Muscle of back (tissue), 3 donors: ENCODE measurements at regions not wholly inside any gene's neighbourhood (a gene's known extent, or its start where the extent isn't known, plus 50 kb on each side); places are given as distances from the start of the nearest gene placed in this dataset.
"Not testable (repeated sequence)": the region's sequence is repeated elsewhere in the genome, so short reads cannot be mapped to it uniquely, and the experiment has no call there.

ENCODE experiments used
- DNase-seq, 3 donors: peaks; one replicate each; pipeline versions ENCODE4 v3.0.0 to v3.0.0-alpha.2; 2013

DNA sequence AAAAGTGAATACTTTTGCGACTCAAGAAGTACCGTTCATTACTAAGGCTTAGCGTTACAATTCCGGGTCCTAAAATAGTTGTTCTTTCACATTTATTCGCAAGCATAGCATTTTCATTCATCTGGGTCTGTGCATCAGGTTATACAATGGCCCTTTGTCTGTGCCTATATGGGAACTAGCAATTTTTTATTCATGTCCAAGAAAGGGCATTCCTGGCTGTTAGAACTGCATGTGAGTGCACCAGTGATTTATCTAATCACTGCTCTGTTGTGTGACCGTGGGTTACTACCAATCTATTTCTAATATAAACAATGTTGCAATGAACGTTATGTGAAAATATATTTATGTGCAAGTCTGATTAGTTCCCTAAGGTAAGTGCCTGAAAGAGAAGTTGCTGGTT is 63.8 kb downstream of the SPANXA1 start:
- DNase-seq: not testable (repeated sequence)

DNA sequence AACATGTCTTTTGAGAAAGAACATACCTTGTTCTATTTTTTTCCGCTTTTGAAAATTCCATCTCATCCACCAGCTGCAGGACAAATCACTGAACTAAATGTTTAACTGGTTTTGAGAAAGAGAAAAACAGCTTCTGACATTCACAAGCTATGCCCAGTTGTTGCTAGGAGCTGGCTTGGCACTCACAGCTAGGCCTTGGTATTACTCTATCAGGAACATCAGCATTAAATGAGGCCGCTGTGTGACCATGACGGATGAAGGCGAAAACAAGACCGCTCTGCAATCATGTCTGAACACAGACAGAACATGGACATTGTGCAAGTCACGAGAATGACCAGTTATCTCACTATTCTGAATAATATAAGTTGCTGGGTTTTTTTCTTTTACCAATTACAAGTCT is 108.8 kb downstream of the SPANXA1 start:
- DNase-seq: not testable (repeated sequence)

DNA sequence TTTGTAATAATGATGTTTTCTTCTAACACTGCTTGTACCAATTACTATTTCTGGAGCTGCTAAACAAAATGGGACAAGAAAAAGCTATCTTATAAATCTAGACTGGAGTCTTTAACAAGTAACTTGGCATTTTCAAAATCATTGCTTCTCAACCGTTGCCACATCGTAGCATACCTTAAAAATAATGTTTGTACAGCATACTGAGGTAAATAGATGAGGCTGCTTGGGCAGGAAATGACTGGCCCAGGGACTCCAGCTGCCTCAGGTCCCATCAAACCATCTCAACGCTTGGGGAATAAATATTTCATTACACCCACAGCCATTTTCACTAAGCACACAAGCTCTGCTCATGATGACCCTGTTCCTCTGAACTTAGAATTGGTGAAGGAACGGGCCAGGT is 115.1 kb downstream of the SPANXA1 start:
- no peak for DNase-seq

DNA sequence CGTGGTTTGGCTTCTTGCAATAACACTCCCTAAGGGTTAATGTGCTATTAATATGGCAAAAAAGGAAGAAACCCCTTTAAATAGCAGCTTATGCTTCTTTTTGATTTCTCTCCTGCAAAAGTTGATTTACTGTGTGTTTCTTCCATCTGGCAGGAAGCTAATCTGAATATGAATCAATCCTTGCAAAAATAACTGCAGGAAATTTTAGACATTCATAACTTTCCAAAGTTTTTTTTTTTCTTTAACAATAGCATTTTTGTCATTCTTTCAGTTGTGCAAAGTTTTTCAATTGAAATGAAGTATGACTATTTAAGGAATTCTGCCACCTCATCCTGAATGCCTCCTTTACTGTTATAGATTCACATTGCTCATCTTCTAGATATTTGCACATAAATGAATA is 115.6 kb downstream of the SPANXA1 start:
- DNase-seq: peak in 2 of 3 donors; percentile 3 to 33

DNA sequence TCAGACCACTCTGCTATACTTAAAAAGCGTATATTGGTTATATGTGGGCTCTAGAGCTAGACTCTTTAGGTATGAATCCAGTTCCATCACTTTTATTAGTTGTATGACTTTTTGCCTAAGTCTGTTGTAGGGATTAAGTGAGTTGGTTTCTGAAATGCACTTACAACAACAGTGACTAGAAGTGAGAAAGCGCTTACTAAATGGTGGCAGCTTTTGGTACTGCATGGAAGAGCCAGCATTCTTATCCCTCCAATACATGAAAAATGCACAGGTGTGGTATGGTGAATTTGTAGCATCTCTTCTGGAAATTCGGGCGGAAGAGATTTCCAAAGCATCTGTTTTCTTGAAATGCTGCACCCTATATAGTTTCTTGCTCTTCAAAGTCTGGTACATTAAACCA is 117.1 kb downstream of the SPANXA1 start:
- DNase-seq: no peak

DNA sequence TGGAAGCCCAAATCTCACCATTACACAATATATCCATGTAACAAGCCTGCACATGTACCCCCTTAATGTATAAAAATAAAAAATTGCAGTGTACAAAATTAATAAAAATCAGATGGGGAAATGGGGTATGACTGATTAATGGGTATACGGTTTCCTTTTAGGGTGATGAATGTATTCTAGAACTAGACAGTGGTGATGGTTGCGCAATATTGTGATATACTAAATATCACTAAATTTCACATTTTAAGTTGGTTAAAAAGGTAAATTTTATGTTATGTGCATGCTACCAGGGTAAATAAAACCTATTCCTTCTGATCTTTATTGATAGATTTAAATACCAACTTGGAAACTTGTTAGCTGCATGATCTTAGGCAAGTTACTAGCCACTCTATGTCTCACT is 129.4 kb downstream of the SPANXA1 start:
- no peak for DNase-seq

DNA sequence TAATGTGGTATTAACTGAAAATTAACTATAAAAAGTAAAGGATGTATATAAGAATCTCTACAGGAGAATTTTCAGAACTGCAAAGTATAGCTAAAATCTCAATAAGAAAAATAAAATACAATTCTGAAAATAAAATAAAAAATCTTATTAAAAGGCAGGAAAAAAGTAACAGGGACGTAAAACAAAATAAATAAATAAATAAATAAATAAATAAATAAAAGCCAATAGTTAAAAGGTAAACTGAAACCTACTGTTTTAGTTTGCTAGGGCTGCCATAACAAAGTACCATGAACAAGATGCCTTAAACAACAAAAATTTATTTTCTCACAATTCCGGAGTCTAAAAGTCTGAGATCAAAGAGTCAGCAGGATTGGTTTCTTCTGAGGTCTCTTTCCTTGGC is 140.6 kb downstream of the SPANXA1 start:
- no peak for DNase-seq

DNA sequence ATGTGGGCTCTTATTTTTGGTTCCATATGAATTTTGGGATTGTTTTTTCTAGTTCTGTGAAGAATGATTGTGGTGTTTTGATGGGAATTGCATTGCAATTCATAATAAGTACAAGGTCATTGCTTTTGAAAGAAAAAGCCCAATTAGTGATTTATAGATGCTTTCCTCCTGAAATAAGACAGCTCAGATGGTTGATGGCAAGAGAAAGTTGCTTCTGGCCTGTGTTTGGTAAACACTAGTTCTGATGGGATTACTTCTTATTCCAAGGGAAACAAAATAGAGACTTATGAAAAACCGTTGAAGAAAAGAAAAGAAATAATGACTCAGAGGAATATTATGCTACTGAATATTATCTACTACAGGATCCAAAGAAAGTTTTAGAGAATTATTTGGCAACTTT is 144.9 kb downstream of the SPANXA1 start:
- no peak for DNase-seq

DNA sequence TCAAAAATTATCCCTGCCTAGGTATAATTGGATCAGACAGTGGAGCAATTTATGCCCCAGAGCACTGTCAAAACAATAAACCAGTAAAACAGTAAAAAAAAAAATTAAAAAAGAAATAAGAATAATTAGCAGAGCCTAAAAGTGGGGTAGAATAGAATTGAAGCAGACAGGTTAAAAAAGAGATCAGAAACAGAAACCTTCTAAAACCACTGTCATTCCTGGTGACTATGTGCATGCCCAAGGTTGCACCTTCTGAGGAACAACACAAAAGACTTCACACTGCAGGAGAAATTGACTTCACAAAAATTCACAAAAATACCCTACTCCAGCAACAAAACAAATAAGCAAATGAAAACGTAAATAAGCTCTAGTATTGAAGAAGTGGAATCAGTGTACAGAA is 168.6 kb downstream of the SPANXA1 start:
- no peak for DNase-seq

DNA sequence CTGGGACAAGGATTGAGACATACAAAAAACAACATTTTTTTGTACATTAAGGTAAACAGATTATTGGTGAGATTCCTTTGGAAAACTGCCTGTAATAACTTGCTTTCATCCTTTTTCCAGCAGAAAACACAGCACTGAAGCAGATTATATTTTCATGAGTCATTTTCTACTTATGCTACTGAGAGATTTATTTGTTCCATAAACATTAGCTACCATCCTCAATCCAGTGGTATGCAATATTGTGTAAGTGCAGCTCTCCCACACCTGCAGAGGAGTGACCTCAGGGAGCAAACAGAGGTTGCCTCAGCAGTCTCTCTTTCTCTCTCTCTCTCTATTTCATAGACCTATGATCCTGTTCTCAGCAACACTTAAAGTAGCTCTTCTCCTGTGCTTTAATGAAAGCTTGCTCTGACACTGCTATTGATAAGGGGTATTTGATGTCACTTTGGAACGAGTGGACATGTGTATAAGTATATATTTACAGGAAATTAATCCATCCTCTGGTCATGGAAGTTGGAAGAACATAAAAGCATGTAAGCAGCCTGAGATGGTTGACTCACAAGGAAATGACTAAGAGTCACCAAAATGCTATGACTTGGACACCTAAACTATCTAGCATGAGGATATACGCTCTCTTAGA is 163.7 kb upstream of the SPANXC start:
- peak in 1 of 3 donors; percentile 19 for DNase-seq

DNA sequence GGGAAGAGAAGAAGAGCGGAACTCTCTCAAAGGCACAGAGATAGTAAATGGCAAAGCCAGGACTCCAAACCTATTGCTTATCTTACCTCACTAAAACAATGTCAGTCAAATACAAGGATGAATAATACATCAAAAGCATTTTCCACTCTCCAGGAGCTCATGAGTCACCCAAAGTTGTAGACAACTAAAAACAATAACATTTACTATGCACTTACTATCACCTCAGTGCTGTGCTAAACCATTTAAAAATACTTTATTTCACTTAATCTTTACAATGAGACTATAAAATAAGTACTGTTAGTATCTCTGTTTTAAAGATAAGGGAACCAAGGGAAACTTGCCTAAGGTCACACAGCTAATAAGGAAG is 163.2 kb upstream of the SPANXC start:
- DNase-seq: no peak

DNA sequence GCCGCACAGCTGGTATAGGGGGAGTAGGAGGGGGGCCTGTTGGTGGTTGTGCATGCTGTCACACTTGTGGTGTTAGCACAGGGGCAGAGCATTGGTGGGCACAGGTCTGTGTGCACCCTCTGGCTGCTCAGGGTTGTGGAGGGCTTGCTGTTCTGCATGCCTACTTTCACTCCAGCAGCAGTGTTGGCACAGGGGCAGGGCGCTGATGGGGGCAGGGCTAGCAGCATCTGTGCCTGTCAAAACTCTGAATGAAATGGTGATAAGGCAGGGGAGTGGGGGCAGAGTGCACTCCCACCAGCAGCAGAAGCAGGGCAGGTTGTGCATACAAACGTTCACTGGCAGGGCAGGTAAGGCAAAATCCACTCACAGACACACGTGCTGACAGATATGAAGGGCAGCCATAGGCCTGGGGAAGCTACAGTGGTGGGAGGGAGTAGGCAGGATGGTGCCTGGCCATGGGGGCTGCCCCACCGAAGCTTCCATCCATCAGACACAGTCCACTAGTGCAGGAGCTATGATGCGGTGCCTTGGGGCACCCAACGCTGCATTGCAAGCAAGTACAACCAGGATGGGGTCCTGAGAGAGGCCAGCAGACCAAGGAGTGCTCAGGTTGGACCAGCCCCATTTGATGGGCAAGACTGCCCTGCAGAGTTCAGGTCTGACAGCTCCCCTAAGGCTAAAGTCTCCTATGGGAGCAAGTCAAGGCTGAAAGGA is 160.7 kb upstream of the SPANXC start:
- DNase-seq: no peak

DNA sequence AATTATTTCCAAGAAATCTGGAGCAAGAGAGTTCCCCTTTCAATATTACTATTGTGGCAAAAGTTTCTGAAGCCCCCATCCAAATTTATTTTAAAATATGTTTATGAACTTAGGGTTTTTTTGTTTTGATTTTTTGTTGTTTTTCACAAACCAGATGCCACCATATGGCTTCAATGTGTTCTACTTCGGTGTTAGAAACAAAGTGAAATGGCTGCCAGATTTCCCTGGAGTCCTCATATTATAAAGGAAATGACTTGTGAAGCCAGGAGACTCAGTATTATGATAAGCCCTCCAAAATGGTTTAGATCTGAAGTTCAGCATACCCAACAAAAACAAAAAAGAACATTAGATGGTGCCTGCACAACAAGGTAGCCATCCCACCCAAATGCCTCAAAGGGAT is 154.2 kb upstream of the SPANXC start:
- DNase-seq: no peak

DNA sequence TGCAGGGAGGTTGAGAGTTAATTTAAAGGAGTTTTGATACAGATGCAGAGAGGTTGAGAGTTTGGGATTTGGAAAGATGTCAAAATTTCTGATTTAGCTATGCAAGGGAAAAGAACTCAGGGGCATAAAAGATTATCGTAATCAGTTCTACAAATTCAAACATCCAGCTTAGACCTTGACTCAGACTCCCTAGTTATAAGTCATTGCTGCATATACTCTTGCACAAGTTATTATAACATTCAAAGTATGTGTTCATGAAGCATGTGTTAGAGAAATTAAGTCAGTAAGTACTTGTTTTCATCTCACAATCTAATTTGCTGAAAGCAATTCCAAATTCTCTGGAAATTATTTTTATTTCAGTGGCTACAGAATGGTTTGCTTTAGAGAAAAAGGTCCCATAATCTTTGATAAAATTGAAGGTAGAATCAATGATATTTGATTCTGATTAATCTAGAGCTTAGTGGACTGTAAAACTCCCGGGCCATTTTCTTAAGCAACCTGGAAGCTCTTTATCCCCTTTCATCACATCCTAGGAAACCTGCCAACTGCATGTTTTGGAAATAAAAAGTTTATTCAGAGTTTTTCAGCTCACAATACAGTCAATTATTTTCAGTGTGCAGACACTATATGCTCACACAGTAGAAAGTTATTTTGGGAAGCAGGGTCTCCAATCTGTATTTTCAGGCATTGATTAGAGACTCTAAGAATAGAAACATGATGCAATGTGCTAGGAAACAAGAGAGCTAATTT is 132.9 kb upstream of the SPANXC start:
- DNase-seq: peak in 2 of 3 donors; percentile 6 to 39

DNA sequence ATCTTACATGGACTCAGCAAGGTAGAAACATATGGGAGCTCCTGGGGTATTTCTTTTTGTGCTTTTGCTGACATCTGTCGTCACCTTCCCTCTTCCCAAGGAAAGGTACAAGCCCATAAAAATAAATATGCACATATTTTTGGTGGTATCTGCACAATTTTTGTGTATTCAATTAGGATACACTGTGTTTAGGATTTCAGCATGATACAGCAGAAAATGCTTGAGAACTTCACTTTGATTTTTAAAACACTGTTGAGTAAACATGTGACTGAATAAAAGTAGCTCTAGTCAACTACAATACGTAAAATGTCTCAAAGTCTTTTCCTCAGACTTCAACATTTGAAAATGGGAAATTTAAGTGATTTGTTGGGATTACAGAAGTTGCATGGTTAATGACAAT is 99.4 kb upstream of the SPANXC start:
- peak in 1 of 3 donors; percentile 2 for DNase-seq

DNA sequence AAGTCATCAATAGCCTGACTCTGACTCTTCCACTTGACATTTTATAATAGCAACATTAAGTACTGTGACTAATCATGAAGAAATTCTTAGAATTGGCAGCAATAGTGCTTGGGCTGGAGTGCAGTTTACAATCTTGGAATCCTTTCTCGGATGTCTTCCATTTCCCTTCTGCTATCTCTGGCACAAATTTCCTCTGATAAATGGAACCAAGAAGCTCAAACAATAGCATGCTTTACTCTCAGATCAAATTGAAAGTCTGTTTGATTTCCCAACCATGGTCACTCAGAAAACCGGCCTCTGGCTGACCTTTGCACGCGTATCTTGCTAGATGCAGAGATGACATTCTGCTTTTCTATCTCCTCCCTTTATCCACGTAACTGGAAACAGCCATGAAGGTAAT is 99.0 kb upstream of the SPANXC start:
- DNase-seq: peak; percentile 25 to 53 (median 43)

DNA sequence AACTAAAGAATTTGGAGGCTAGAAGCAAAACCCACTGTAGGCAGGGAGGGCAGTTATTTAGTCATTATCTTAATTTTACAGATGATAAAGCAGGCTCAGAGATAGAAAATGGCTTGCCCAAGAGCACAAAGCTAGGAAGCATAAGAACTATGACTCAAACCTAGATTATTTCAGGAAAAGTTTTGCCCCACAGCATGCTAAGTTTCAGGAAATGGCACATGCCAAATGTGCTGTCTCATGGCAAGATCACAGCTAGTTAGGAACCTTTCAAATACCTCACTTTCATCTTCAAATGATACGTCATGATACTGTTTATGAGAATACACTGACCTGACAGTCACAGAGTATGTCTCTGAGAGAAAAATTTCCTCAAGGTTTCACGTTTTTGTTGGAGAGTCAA is 78.5 kb upstream of the SPANXC start:
- DNase-seq: no peak

DNA sequence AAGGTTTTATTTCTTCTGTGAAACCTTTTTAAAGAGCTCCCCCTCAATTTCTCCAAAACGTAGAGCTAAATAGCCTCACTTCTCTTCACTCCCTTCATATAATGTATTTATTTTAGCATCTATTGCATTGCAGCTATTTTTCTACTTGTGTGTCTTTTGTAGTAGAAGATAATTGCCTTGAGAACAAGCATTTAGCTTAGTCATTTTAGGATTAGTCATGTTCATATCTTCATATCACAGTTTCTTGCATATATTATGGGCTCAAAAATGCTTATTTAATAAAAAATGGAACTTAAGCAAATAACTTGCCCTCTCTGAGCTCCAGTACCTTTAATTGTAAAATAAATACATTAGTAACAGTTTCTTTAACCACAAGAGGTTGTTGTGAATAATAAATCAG is 72.1 kb upstream of the SPANXC start:
- no peak for DNase-seq

DNA sequence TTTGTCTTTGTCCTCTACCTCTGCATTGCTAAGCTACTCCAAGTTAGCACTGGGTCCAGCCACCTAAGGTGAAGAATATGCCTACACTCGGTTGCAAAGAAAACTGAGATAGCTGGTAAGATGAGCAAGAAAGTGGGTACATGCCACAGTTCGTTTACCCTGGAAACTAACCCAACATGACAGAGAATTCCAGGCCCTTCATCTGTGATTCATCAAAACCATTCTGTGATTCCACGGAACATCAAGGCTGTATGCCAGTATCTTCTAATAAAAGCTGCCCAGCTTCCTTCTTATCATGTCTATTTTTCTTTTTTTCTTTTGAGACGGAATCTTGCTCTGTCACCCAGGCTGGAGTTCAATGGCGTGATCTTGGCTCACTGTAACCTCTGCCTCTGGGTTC is 58.7 kb upstream of the SPANXC start:
- no peak for DNase-seq
